RWPE1 (cell line): ENCODE measurements at regions not wholly inside any gene's neighbourhood (a gene's known extent, or its start where the extent isn't known, plus 50 kb on each side); places are given as distances from the start of the nearest gene placed in this dataset.
"Not testable (repeated sequence)": the region's sequence is repeated elsewhere in the genome, so short reads cannot be mapped to it uniquely, and the experiment has no call there.

Experiments used
- CTCF ChIA-PET: fragments of 350-600 bp; sonication (Branson Sonifier 250); formaldehyde crosslinking; extraction: SDS; loops from one replicate; lab custom pipeline; 2021; lab: Yijun Ruan, JAX
- POLR2A ChIA-PET: fragments of 400-600 bp; formaldehyde crosslinking; extraction: SDS; loops from one replicate; lab custom pipeline; 2020; ENCODE audit warnings: antibody characterized with exemption; ENCODE audit not compliant: low non-redundant PET; lab: Yijun Ruan, JAX
- DNase-seq: peaks from one replicate; pipeline ENCODE4 v3.0.0; 2012; ENCODE audit warnings: low spot score
- H3K27ac ChIP-seq: fragments of 450-650 bp; 2 replicates; pipeline ENCODE4 v1.5.1; 2017
- CTCF ChIP-seq: fragments of 450-650 bp; conservative IDR thresholded peaks from 2 replicates; pipeline ENCODE4 v1.5.1; 2017; ENCODE audit warnings: low read depth, mild to moderate bottlenecking

- no peak for DNase-seq
- ChIA-PET POLR2A (no interaction called here), CTCF (no interaction called here)
- no peak for TF ChIP-seq CTCF
- no peak overlapping the region for H3K27ac ChIP-seq
Measured at GRCh38 chr2:138239902-138240491, 261.6 kb upstream of the SPOPL start.

DNA sequence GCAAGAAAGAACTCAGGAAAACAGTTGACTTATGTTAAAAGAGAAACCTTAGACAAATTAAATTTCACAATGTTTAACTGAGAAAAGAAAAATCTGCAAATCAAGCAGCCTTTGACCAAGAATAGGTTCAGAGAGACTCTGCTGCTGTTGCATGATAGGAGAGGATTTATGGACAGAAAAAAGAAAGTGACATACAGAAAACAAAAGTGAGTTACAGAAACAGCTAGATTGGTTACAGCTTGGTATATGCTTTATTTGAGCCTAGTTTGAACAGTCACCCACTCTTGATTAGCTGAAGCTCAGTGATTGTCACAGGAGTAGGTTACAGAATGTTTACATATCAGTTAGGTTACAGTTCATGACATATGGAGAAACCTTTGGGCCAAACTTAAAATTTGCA, 258.2 kb upstream of the SPOPL start:
- no peak overlapping the region for H3K27ac ChIP-seq
- no peak for DNase-seq
- CTCF ChIA-PET = no interaction called here
- no peak for TF ChIP-seq CTCF
- POLR2A ChIA-PET = no interaction called here

DNA sequence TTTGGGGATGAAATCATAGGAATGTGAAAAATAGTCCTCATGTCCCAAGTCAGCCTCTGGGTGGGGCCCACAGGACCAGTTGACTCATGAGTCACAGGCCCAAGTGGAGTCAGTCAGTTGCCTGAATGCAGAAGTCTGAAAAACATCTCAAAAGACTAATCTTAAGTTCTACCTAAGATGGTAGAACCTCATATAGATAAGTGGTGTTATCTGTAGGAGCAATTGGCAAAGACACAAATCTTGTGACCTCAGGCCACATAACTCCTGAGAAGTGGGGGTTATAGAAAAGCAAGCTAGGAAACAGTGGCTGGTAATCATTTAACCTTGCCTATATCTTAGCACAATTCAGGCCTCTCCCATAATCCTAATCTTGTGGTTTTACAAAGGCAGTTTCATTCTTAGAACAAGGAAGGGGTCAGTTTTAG, 257.1 kb upstream of the SPOPL start:
- CTCF ChIA-PET = no interaction called here
- TF ChIP-seq CTCF = no peak
- no peak for DNase-seq
- H3K27ac ChIP-seq = no peak overlapping the region
- POLR2A ChIA-PET = no interaction called here

DNA sequence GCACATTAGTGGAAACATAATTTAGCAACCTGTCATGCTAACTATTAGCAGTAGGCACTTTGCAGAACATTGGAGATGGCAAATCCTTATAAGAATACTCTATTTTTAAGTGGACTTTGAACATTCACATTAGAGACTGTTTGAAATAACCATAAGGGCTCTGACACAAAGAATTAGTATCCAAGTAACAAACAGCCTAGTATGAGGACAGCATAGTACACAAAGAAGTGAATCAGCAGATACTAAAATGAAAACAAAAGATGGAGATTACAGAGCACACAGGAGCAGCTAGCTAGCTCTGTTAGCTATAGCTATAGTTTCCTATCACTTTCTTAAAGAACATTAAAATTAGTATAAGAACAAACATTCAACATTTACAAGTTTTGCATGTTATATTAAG, 256.3 kb upstream of the SPOPL start:
- ChIA-PET POLR2A (no interaction called here), CTCF (no interaction called here)
- no peak overlapping the region for H3K27ac ChIP-seq
- DNase-seq = no peak
- no peak for TF ChIP-seq CTCF

GRCh38 chr2:138247302-138247701, 254.3 kb upstream of the SPOPL start:
- ChIA-PET POLR2A (no interaction called here), CTCF (no interaction called here)
- no peak for DNase-seq
- no peak for TF ChIP-seq CTCF
- H3K27ac ChIP-seq = no peak overlapping the region

- ChIA-PET POLR2A (interaction anchor here (0.6 kb wide), 1 partner anchor 67 kb away, joined by 4 read pairs; no protein-coding TSS in a partner anchor), CTCF (interaction anchor here (0.6 kb wide), 1 partner anchor 577 kb away, joined by 3 read pairs; no protein-coding TSS in a partner anchor)
- H3K27ac ChIP-seq = no peak overlapping the region
- no peak for TF ChIP-seq CTCF
- DNase-seq = no peak
Measured at GRCh38 chr2:138249207-138249606, 252.4 kb upstream of the SPOPL start.

DNA sequence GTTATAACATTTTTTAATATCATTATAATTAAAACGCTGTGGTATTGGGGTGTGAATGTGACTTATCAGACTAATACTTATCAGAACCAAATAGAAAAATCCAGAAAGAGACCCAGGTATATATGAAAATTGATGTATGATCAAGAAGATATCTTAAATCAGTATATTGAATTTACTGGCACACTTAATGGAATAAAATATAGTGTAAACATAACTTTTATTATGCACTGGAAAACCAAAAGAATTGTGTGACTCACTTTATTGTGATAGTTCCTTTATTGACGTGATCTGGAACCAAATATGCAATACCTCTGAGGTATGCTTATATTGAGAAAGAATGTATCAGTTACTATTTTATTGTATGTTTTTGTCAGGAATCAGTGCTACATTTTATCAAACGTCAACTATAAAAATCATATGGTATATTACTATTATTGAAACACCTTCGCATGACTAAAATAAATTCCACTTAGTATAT, 250.7 kb upstream of the SPOPL start:
- POLR2A ChIA-PET, CTCF ChIA-PET, DNase-seq, H3K27ac ChIP-seq: not testable (repeated sequence)
